ENCODE measurements at regions not wholly inside any gene's neighbourhood (a gene's known extent, or its start where the extent isn't known, plus 50 kb on each side); places are given as distances from the start of the nearest gene placed in this dataset.

GRCh38 chr2:216799873-216800431 is 59.9 kb downstream of the TNP1 start:
- no peak for TF ChIP-seq TCF12 (IDR thresholded peaks at IDR 0.05)
- no peak for TF ChIP-seq GATA2 (CRISPR knock-in tag; IDR thresholded peaks at IDR 0.05)
- TF ChIP-seq EZH2phosphoT487 (IDR thresholded peaks at IDR 0.05; ENCODE audit: borderline replicate concordance, low read depth) = no peak
- no peak for TF ChIP-seq FOSL2 (IDR thresholded peaks at IDR 0.05; ENCODE audit: borderline replicate concordance, low read depth)
- TF ChIP-seq RXRA (IDR thresholded peaks at IDR 0.05; ENCODE audit: borderline replicate concordance, low read depth) = no peak
- no peak for TF ChIP-seq PBX3 (IDR thresholded peaks at IDR 0.05)
- no peak for TF ChIP-seq REST (IDR thresholded peaks at IDR 0.05; ENCODE audit: low read depth, low read length)
- no peak for TF ChIP-seq EP300 (IDR thresholded peaks at IDR 0.05; ENCODE audit: borderline replicate concordance in 1 of 2, low read depth in 1 of 2, low read length in 1 of 2)
- no peak for TF ChIP-seq USF1 (IDR thresholded peaks at IDR 0.05; ENCODE audit: borderline replicate concordance, low read depth)
- TF ChIP-seq GABPA (IDR thresholded peaks at IDR 0.05; ENCODE audit: low read depth) = no peak
- no peak for TF ChIP-seq RFX5 (IDR thresholded peaks at IDR 0.05; ENCODE audit: low read length)
- no peak for TF ChIP-seq NFIC (IDR thresholded peaks at IDR 0.05; ENCODE audit: borderline replicate concordance)
- no peak for TF ChIP-seq MAX (IDR thresholded peaks at IDR 0.05; ENCODE audit: low read depth)
- TF ChIP-seq MXI1 (IDR thresholded peaks at IDR 0.05; ENCODE audit: low read depth, low read length) = no peak
- no peak for TF ChIP-seq TEAD4 (IDR thresholded peaks at IDR 0.05; ENCODE audit: borderline replicate concordance, insufficient read depth)
- no peak for TF ChIP-seq MEF2A (IDR thresholded peaks at IDR 0.05; ENCODE audit: borderline replicate concordance, low read depth)
- H3K27me3 ChIP-seq (ENCODE audit: insufficient read depth) = no peaks in the 10 kb centered on the region
- no peak overlapping the region for H3K9ac ChIP-seq
- H3K4me3 ChIP-seq (ENCODE audit: low read depth in 2 of 2, low read length in 1 of 2) = no peak overlapping the region
- no peaks in the 10 kb centered on the region for H4K20me1 ChIP-seq (ENCODE audit: insufficient read depth)
- no peak overlapping the region for H3K4me2 ChIP-seq
- no peaks in the 10 kb centered on the region for H3K9me3 ChIP-seq
- no peaks in the 10 kb centered on the region for H3F3A ChIP-seq (replicated peaks; ENCODE audit: insufficient read depth)
- POLR2A ChIA-PET = no interaction called here
- no peaks in the 10 kb centered on the region for H3K36me3 ChIP-seq (replicated peaks in 1 of 2; ENCODE audit: control insufficient read depth in 1 of 2, insufficient read depth in 2 of 2, low read length in 1 of 2)
- CTCF ChIA-PET = interaction anchor here (0.7 kb wide), 1 partner anchor 22 kb away, joined by 3 read pairs; no protein-coding TSS in a partner anchor
- H2AFZ ChIP-seq (ENCODE audit: low read depth) = no peak overlapping the region
- 65% methylated on average over 3 of the region's 3 CpGs for WGBS (ENCODE audit: low lambda C conversion rate)
- DNase-seq = no peak
- H3K79me2 ChIP-seq (ENCODE audit: insufficient read depth) = no peaks in the 10 kb centered on the region
- peaks cover 0 to 4% of the 10 kb centered on the region in 2 experiments; a peak in 1 of 4 replicates for H3K4me1 ChIP-seq (ENCODE audit: control insufficient read depth in 1 of 2, insufficient read depth in 2 of 2, low read depth in 1 of 2, low read length in 1 of 2)
- H3K9me2 ChIP-seq = no peaks in the 10 kb centered on the region
- no peak overlapping the region for H3K27ac ChIP-seq (ENCODE audit: low read depth in 2 of 2, low read length in 1 of 2)
